Endothelial cell of umbilical vein (primary cell): ENCODE measurements at regions not wholly inside any gene's neighbourhood (a gene's known extent, or its start where the extent isn't known, plus 50 kb on each side); places are given as distances from the start of the nearest gene placed in this dataset.

ENCODE experiments used
- BruUV-seq: library from RNA; stranded (reverse); fragments of 400-500 nt; replicated peaks from 2 replicates; lab custom pipeline; 2021; lab: Mats Ljungman, UMichigan
- CTCF ChIA-PET: fragments of 300-600, 350-600 bp; sonication (Branson Sonifier 250); formaldehyde crosslinking; loops from one replicate; lab custom pipeline; 2021; ENCODE audit warnings: antibody characterized with exemption, inconsistent platforms; lab: Charles Lee
- POLR2A ChIA-PET: fragments of 300-600, 350-600 bp; sonication (Branson Sonifier 250); formaldehyde crosslinking; loops from one replicate; lab custom pipeline; 2021; ENCODE audit warnings: antibody characterized with exemption, inconsistent platforms; lab: Charles Lee
- DNase-seq: peaks from one replicate; pipeline ENCODE4 v3.0.0-alpha.2; 2011; ENCODE audit warnings: low read depth, low spot score
- FAIRE-seq: peaks from 2 replicates; lab custom pipeline; 2011; peaks lifted over from hg19 to GRCh38; lab: Jason Lieb, UNC
- H2AFZ ChIP-seq: 2 replicates; pipeline ENCODE4 v1.6.0; 2012; ENCODE audit warnings: low read depth, low read length, control low read depth, inconsistent platforms
- H3K27ac ChIP-seq: 2 replicates; pipeline ENCODE4 v1.5.1; 2011; ENCODE audit warnings: low read depth, mild to moderate bottlenecking, control low read depth, low read length, moderate library complexity; ENCODE audit not compliant: insufficient read depth
- H3K27me3 ChIP-seq, 2 experiments: 2 replicates each; pipeline versions ENCODE4 v1.6.0 to v1.6.1; 2011; ENCODE audit warnings: low read length in 2 of 2, mixed read lengths in 1 of 2; ENCODE audit not compliant: control insufficient read depth in 2 of 2, insufficient read depth in 2 of 2
- H3K36me3 ChIP-seq, 2 experiments: 2 replicates in 1 of 2; 3 replicates in 1 of 2; pipeline ENCODE4 v1.5.1; 2011; ENCODE audit warnings: low read length in 2 of 2, mild to moderate bottlenecking in 1 of 2, moderate library complexity in 1 of 2; ENCODE audit not compliant: control insufficient read depth in 2 of 2, insufficient read depth in 2 of 2; ENCODE audit errors: extremely low read depth in 1 of 2
- H3K4me1 ChIP-seq: 3 replicates; pipeline ENCODE4 v1.5.1; 2011; ENCODE audit warnings: mild to moderate bottlenecking, low read length; ENCODE audit not compliant: control insufficient read depth, insufficient read depth; ENCODE audit errors: extremely low read depth
- H3K4me2 ChIP-seq: 2 replicates; pipeline ENCODE4 v1.6.1; 2011; ENCODE audit warnings: low read length, control low read depth, mixed read lengths; ENCODE audit not compliant: insufficient read depth
- H3K4me3 ChIP-seq, 3 experiments: fragments of 200-600 bp in 1 of 3; sonication (generic), shearing (Covaris generic) in 1 of 3; replicated peaks in 1 of 3; 2 replicates each; pipeline ENCODE4 v1.5.1; 2011 to 2016; ENCODE audit warnings: control low read depth in 3 of 3, low read length in 3 of 3, mild to moderate bottlenecking in 2 of 3, inconsistent platforms in 1 of 3, low read depth in 1 of 3, moderate library complexity in 1 of 3; ENCODE audit not compliant: insufficient read depth in 1 of 3
- H3K79me2 ChIP-seq: 2 replicates; pipeline ENCODE4 v1.6.0; 2012; ENCODE audit warnings: low read length, inconsistent platforms; ENCODE audit not compliant: control insufficient read depth, insufficient read depth
- H3K9ac ChIP-seq: replicated peaks from 2 replicates; pipeline ENCODE3; 2011; ENCODE audit warnings: low read length, control low read depth; ENCODE audit not compliant: insufficient read depth; ENCODE audit errors: extremely low read depth
- H3K9me1 ChIP-seq: replicated peaks from 3 replicates; pipeline ENCODE4 v1.6.0; 2011; ENCODE audit warnings: mild to moderate bottlenecking, low read length; ENCODE audit not compliant: control insufficient read depth, insufficient read depth; ENCODE audit errors: extremely low read depth
- H3K9me3 ChIP-seq: replicated peaks from 2 replicates; pipeline ENCODE4 v1.5.1; 2012; ENCODE audit warnings: low read length, inconsistent platforms; ENCODE audit not compliant: control insufficient read depth, insufficient read depth
- H4K20me1 ChIP-seq: replicated peaks from 2 replicates; pipeline ENCODE3; 2011; ENCODE audit warnings: mild to moderate bottlenecking, low read length; ENCODE audit not compliant: control insufficient read depth, insufficient read depth; ENCODE audit errors: extremely low read depth
- CTCF ChIP-seq, 2 donors: IDR thresholded peaks; 1 replicate in 1 of 2; 2 replicates in 1 of 2; pipeline ENCODE4 v1.5.1; 2011; ENCODE audit warnings: low read length in 2 of 2, mild to moderate bottlenecking in 2 of 2, moderate library complexity in 2 of 2, control low read depth in 1 of 2, inconsistent platforms in 1 of 2, low read depth in 1 of 2; ENCODE audit not compliant: insufficient read depth in 1 of 2; ENCODE audit errors: extremely low read depth in 1 of 2
- EZH2 ChIP-seq: IDR thresholded peaks from 2 replicates; pipeline ENCODE4 v1.6.1; 2012; ENCODE audit warnings: borderline replicate concordance, low read depth, mild to moderate bottlenecking, moderate library complexity, low read length, inconsistent platforms; ENCODE audit not compliant: severe bottlenecking
- FOS ChIP-seq: IDR thresholded peaks from 2 replicates; pipeline ENCODE4 v1.6.1; 2011; ENCODE audit warnings: mild to moderate bottlenecking, low read length, moderate library complexity, borderline replicate concordance; ENCODE audit not compliant: insufficient read depth
- GATA2 ChIP-seq: IDR thresholded peaks from 2 replicates; pipeline ENCODE4 v1.7.0; 2011; ENCODE audit warnings: low read depth, mild to moderate bottlenecking, moderate library complexity, mixed read lengths, low read length; ENCODE audit not compliant: insufficient read length, insufficient read depth
- JUN ChIP-seq: IDR thresholded peaks from 2 replicates; pipeline ENCODE4 v1.6.1; 2011; ENCODE audit warnings: borderline replicate concordance, low read depth; ENCODE audit not compliant: insufficient read length, insufficient read depth
- MAX ChIP-seq: IDR thresholded peaks from 2 replicates; pipeline ENCODE4 v1.6.1; 2011; ENCODE audit not compliant: insufficient read depth, insufficient read length
- MYC ChIP-seq: IDR thresholded peaks from one replicate; pipeline ENCODE4 v1.6.1; 2011; ENCODE audit warnings: mild to moderate bottlenecking, low read depth, low read length
- POLR2A ChIP-seq: IDR thresholded peaks from 2 replicates; pipeline ENCODE4 v1.6.1; 2012; ENCODE audit warnings: low read depth, mild to moderate bottlenecking, control low read depth, low read length
- POLR2AphosphoS5 ChIP-seq: IDR thresholded peaks from 2 replicates; pipeline ENCODE4 v1.6.1; 2012; ENCODE audit warnings: low read depth, mild to moderate bottlenecking, control low read depth, low read length, moderate library complexity; ENCODE audit not compliant: insufficient read depth
- dilution Hi-C: fragments of 300-500 bp; cut with MboI; formaldehyde crosslinking; loops from one replicate; pipeline ENCODE4 v1.15.0; 2019; ENCODE audit warnings: low sequenced_read_pairs; ENCODE audit not compliant: extremely low pct_ligation_motif_present
- intact Hi-C: fragments of 100-400 bp; cut with micrococcal nuclease; formaldehyde crosslinking; loops from one replicate; pipeline ENCODE4 v1.10.0; 2022

- no peaks in the 10 kb centered on the region for H4K20me1 ChIP-seq
- H3K9me3 ChIP-seq, result no peaks in the 10 kb centered on the region
- H3K79me2 ChIP-seq, result no peaks in the 10 kb centered on the region
- H2AFZ ChIP-seq, result no peak overlapping the region
- peaks cover 10% of the 10 kb centered on the region for H3K4me1 ChIP-seq
- no peak for FAIRE-seq
- no peak overlapping the region for H3K9ac ChIP-seq
- H3K27ac ChIP-seq, result no peak overlapping the region
- dilution Hi-C loops (no loop called here), intact Hi-C loops (no loop called here)
- H3K4me3 ChIP-seq, result no peak overlapping the region
- H3K36me3 ChIP-seq, result no peaks in the 10 kb centered on the region
- no peaks in the 10 kb centered on the region for H3K27me3 ChIP-seq
- ChIA-PET POLR2A (no interaction called here), CTCF (interaction anchor here (1.0 kb wide), 1 partner anchor 100 kb away, joined by 3 read pairs; no protein-coding TSS in a partner anchor)
- no peak for TF ChIP-seq MYC
- no peak for TF ChIP-seq CTCF (IDR thresholded peaks at IDR 0.05; ENCODE audit: extremely low read depth in 1 of 2, insufficient read depth in 1 of 2, low read depth in 1 of 2, low read length in 2 of 2)
- TF ChIP-seq POLR2A, result no peak
- no peak for TF ChIP-seq MAX
- no peak for TF ChIP-seq JUN
- TF ChIP-seq GATA2, result no peak
- no peak for TF ChIP-seq EZH2
- no peak for TF ChIP-seq FOS
- TF ChIP-seq POLR2AphosphoS5, result no peak
- H3K4me2 ChIP-seq, result no peak overlapping the region
- no peak for DNase-seq
- H3K9me1 ChIP-seq, result no peaks in the 10 kb centered on the region
- BruUV-seq, result no TSS peak
Measured at GRCh38 chr7:46366526-46366925, 445.5 kb upstream of the IGFBP3 start.
